ENCODE measurements at regions not wholly inside any gene's neighbourhood (a gene's known extent, or its start where the extent isn't known, plus 50 kb on each side); places are given as distances from the start of the nearest gene placed in this dataset.

GRCh38 chr16:66133643-66134338 lies 232.7 kb upstream of the CDH5 start:
- peak; percentile 50 for DNase-seq

DNA sequence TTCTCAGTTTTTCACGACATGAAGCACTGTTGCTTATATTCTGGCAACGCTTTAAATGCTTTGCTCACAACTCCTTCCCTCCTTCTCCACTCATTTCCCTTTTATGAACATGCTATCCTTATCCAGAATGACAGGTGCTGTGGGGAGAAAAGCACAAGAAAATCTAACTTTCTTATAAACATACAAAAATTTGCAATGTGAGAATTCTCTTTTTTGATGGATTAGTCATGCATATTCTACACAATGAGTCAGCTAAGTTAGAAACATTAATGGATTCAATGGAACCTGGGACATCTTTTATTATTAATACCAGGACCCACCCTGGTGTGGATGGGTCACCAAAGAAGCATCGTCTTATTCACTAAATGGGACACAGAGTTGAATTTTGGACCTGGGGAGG lies 234.6 kb upstream of the CDH5 start:
- no peak for DNase-seq

GRCh38 chr16:66131156-66131807 lies 235.2 kb upstream of the CDH5 start:
- DNase-seq: no peak

- DNase-seq: peak; percentile 6
Observed at GRCh38 chr16:66130296-66130905, 236.1 kb upstream of the CDH5 start.

DNA sequence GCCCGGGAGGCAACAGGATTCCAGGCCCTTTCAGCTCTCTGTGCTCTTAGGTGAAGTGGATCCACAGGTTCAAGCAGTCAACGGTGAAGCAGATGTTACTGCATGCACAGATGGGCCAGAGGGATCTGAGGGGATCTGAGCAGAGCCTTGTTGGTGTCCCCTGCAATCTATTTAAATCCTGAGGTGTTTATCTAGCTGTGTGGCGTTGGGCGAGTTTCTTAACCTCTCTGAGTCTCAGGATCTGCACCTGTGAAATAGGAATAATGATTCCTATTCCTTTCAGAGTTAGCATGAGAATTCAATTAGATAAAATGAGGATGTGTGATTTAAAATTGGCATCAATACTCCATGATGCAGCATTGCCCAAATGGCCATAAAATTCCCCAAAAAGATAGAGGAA lies 237.3 kb upstream of the CDH5 start:
- peak; percentile 30 for DNase-seq

- no peak for DNase-seq
Observed at GRCh38 chr16:66128371-66128770, 238.1 kb upstream of the CDH5 start.

- peak; percentile 47 for DNase-seq
Observed at GRCh38 chr16:66127459-66128370, 238.8 kb upstream of the CDH5 start.

GRCh38 chr16:66121466-66121865 lies 245.0 kb upstream of the CDH5 start:
- DNase-seq: no peak

GRCh38 chr16:66120656-66121055 lies 245.8 kb upstream of the CDH5 start:
- no peak for DNase-seq

DNA sequence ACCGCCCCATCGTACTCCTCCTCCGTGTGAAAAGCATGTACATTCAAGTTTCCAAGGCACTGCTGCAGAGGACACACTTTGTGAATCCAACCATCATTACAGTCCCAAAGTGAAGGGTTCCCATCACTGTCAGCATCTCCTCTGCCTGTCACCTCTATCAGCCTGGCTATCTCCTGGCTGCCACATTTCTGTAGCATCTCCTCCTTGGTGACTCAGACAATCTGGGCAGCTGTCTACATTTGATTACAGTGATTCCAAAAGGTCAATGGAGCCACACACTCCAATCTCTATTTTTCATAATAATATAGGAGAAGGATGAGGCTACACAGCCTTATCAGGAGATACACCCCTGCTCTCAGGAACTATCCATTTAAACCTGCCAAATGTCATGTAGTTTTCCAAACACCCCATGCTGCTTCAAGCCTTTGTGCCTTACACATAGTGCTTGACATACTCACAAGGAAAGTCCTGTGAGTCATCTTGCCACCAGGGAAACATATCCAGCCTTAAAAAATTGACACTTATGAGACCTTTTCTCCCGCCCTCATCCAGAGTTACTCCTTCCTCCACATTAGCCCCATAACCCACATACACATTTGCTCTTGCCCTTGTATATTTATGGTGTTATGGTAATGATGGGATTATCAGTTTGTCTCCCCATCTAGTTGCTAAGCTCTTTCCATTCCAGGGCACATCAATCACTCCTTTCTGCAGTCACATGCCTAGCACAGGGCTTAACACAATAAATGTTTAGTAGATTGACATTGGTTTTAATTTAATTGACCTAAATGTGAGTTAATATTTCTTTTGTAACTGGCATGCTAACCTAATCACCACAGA lies 250.1 kb upstream of the CDH5 start:
- peak; percentile 80 for DNase-seq

DNA sequence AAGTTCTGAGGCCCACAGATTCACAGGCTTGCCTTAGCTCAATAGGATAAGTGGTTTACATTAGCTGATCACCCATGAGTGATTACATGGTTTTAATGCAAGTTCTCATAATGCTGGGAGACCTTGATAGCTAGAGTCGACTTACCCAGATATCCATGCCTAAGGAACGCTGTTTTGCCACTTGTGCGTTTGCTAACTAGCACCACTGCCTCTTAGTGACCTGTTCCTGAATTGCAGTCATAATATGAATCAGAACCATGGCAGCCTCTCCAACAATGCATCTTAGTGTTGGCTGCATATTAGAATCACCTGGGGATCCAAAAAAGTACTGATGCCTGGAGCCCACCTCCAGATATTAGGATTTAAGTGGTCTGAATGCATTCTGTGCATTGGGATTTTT lies 251.1 kb upstream of the CDH5 start:
- peak; percentile 66 for DNase-seq

- no peak for DNase-seq
Observed at GRCh38 chr16:66113223-66113622, 253.3 kb upstream of the CDH5 start.

- no peak for DNase-seq
Observed at GRCh38 chr16:66109677-66110076, 256.8 kb upstream of the CDH5 start.

DNA sequence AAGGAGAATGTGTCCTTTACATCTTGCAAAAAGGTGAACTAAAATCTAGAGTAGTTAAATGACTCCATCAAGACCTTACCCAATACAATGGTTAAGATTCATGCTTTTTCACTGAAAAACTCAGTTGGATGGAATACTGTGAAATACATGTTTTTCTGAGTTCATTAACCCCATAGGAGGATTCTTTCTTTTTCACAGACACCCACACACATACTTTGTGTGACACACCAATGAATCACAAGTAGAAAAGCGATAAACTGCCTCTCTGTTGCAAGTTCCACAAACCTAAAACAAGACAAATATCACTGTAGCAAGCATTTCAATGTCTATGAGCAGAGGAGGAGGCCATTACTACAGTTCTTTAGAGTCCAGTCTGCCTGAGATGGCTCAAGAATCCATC lies 258.8 kb upstream of the CDH5 start:
- DNase-seq: no peak

DNA sequence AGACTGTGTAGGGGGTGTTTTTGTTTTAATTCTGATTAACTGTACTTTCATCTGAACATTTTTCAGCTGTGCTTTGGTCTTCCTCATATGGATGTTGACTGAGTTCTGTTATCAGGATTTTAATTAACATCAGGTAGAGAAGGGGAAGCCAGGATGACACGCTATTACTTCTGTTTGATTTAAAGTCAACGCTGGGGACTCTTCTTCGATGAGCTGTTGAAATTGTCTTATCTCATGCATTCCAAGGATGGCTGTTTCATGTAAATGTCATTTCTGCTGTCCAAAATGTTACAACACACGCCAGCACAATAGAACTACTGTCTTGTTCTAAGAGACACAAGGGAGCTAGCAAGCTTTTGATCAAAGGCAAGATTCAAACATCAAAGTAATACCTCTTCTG lies 263.3 kb upstream of the CDH5 start:
- no peak for DNase-seq

DNA sequence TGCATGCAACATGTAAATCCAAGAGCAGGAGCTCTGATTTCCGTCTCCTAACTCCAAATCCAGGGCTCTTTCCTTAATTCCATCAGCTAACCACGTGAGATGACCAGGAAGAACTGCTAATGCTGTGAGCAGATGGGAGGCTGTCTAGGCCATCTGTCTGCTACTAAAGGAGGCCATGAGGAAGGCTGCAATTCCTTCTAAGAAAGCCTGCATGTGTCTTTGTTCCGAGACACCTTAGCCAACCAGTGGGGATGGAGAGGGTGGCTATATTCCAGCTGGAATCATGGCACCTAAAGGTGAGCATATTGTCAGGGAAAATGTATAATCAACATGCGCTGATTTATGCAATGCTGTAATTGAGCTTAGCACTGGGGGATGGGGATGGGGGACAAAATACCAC lies 267.2 kb upstream of the CDH5 start:
- DNase-seq: peak; percentile 97

DNA sequence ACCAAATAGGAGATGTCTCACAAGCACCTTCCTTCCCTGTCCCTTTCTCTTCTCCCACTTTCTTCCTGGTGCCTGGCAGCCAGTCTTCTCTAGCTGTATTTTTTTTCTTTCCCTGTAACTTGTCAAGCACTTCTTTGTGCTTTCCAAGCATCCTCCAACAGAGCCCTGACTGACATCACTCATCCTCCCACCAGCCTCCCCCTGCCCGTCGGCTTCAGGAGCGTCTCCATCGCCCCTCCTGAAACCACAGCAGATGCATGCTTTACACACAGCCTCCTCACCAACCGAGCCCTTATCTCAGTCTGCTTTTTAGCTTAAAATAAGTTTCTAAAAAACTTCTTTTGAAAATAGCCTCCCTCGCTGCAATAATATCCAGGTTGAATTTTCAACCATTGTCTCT lies 268.7 kb upstream of the CDH5 start:
- DNase-seq: no peak

DNA sequence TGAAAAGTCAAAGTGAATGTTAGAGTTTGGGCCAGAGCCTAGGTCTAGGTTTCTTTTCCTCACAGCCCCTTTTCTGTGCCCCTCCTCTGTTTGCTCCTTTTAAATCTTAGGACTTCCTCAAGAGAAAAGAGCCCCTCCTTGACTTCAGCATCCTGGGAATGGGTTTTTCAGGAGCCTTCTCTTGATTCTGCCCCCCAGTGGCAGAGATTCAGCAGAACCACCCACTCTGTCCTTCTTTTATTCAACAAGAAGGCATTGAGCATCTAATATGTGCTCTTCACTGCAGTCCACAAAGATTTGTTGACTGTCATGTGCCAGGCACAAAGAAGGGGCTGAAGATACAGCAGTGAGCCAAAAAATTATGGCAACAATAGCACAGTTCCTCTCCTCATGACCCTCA lies 270.8 kb upstream of the CDH5 start:
- DNase-seq: no peak

DNA sequence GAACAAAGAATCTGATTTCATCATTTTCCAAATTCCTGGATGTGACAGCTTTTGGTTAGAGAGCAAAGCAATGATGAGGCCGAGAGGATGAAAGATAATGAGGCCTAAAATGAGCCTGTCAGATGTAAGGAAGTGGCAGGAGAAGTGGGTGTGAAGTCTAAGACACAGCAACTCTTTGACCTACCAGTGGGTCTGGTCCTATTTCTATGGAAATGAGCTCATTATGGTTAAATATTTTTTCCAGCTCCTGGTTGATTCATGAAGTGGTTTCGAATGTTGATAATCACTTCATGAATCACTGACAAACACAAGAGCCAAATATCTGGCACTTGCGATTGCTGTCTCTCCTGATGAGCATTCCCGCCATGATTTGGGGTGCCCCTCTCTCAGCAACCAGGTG lies 273.3 kb upstream of the CDH5 start:
- DNase-seq: no peak

- no peak for DNase-seq
Observed at GRCh38 chr16:66091471-66091891, 275.0 kb upstream of the CDH5 start.

DNA sequence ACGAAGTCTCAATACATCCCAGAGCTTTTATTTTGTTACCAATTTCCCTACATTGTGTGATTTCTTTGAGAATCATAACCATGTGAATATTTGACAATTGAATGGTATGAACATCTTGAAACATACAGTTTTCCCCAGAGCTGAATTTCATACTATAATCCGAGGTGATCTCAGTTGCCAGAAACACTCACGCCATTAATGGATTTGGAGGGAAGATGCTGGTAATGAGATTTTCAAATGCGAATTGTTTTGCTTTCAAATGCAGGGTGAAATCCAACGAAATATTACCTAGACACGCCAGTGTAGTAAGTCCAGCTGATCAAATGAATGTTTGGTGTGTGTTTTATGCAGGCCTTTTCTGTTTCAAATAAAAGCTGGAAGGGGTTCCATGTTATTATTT lies 277.8 kb upstream of the CDH5 start:
- peak; percentile 54 for DNase-seq

DNA sequence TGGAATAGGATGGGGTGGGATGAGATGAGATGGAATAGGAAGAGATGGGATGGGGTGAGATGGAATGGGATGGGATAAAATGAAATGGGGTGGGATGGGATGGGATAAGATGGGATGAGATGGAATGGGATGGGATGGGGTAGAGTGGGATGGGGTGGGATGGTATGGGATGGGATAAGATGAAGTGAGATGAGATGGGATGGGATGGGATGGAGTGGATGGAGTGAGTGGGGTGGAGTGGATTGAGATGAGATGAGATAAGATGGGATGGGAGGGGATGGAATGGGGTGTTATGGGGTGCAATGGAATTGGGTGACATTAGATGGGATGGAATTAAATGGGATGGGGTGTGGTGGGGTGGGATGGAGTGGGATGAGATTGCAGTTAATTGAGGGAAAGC lies 279.2 kb upstream of the CDH5 start:
- DNase-seq: no peak
